CD14-positive monocyte (primary cell): ENCODE measurements at regions not wholly inside any gene's neighbourhood (a gene's known extent, or its start where the extent isn't known, plus 50 kb on each side); places are given as distances from the start of the nearest gene placed in this dataset.
"Not testable (repeated sequence)": the region's sequence is repeated elsewhere in the genome, so short reads cannot be mapped to it uniquely, and the experiment has no call there.

Source experiments
- DNase-seq, 3 donors: peaks; one replicate each; pipeline ENCODE4 v3.0.0-alpha.2; 2011 to 2022
- H2AFZ ChIP-seq: 2 replicates; pipeline ENCODE4 v1.6.0; 2012; ENCODE audit warnings: mild to moderate bottlenecking, low read depth, low read length, inconsistent platforms; ENCODE audit not compliant: insufficient read depth, poor library complexity, severe bottlenecking
- H3K27ac ChIP-seq, 2 donors: 1 replicate in 1 of 2; 2 replicates in 1 of 2; pipeline ENCODE4 v1.5.1; 2012 to 2013; ENCODE audit warnings: low read length in 2 of 2, control low read depth in 1 of 2, inconsistent platforms in 1 of 2, low read depth in 1 of 2, mild to moderate bottlenecking in 1 of 2
- H3K27me3 ChIP-seq, 2 donors: one replicate each; pipeline versions ENCODE4 v1.6.0 to v1.6.1; 2011 to 2013; ENCODE audit warnings: low read length in 2 of 2; ENCODE audit not compliant: control insufficient read depth in 2 of 2, insufficient read depth in 2 of 2
- H3K36me3 ChIP-seq, 2 donors: replicated peaks in 1 of 2; 1 replicate in 1 of 2; 2 replicates in 1 of 2; pipeline versions ENCODE4 v1.5.1 to v1.6.1; 2012 to 2013; ENCODE audit warnings: low read length in 2 of 2, control low read depth in 1 of 2, inconsistent platforms in 1 of 2, mild to moderate bottlenecking in 1 of 2; ENCODE audit not compliant: insufficient read depth in 2 of 2, control insufficient read depth in 1 of 2
- H3K4me1 ChIP-seq, 2 donors: 1 replicate in 1 of 2; 2 replicates in 1 of 2; pipeline versions ENCODE4 v1.5.1 to v1.6.1; 2012 to 2013; ENCODE audit warnings: low read length in 2 of 2, control low read depth in 1 of 2, inconsistent platforms in 1 of 2, mild to moderate bottlenecking in 1 of 2, moderate library complexity in 1 of 2; ENCODE audit not compliant: insufficient read depth in 2 of 2, control insufficient read depth in 1 of 2
- H3K4me2 ChIP-seq: replicated peaks from 2 replicates; pipeline ENCODE3; 2012; ENCODE audit warnings: low read length, moderate library complexity, mild to moderate bottlenecking; ENCODE audit not compliant: poor library complexity, severe bottlenecking; ENCODE audit errors: extremely low read depth
- H3K4me3 ChIP-seq, 3 experiments: fragments of 200-600 bp in 1 of 3; sonication (generic) in 1 of 3; replicated peaks in 1 of 3; 1 replicate in 2 of 3; 2 replicates in 1 of 3; pipeline ENCODE4 v1.5.1; 2011 to 2013; ENCODE audit warnings: low read length in 3 of 3, mild to moderate bottlenecking in 3 of 3, control low read depth in 2 of 3, low read depth in 2 of 3, inconsistent platforms in 1 of 3, moderate library complexity in 1 of 3
- H3K79me2 ChIP-seq: 2 replicates; pipeline ENCODE4 v1.6.0; 2012; ENCODE audit warnings: mild to moderate bottlenecking, control low read depth, inconsistent platforms, low read length, moderate library complexity; ENCODE audit not compliant: insufficient read depth
- H3K9ac ChIP-seq: 2 replicates; pipeline ENCODE4 v1.6.0; 2017; ENCODE audit warnings: low read length, mild to moderate bottlenecking; ENCODE audit not compliant: insufficient read depth, poor library complexity, severe bottlenecking
- H3K9me3 ChIP-seq, 2 donors: replicated peaks in 1 of 2; 1 replicate in 1 of 2; 2 replicates in 1 of 2; pipeline versions ENCODE4 v1.5.1 to v1.6.1; 2012 to 2013; ENCODE audit warnings: low read length in 2 of 2, control low read depth in 1 of 2; ENCODE audit not compliant: control insufficient read depth in 1 of 2, insufficient read depth in 1 of 2
- H4K20me1 ChIP-seq: 2 replicates; pipeline ENCODE4 v1.6.0; 2012; ENCODE audit warnings: mild to moderate bottlenecking, low read length, control low read depth, moderate library complexity; ENCODE audit not compliant: insufficient read depth
- H3K27ac Mint-ChIP-seq, 7 donors: one replicate each; pipeline ENCODE4 v1.8.0; 2020; ENCODE audit warnings: mild to moderate bottlenecking in 7 of 7, mixed read lengths in 7 of 7, moderate library complexity in 6 of 7, inconsistent platforms in 2 of 7
- H3K27me3 Mint-ChIP-seq, 3 donors: one replicate each; pipeline ENCODE4 v1.8.0; 2021 to 2022; ENCODE audit warnings: low read depth in 3 of 3, mild to moderate bottlenecking in 3 of 3, mixed read lengths in 3 of 3, moderate library complexity in 3 of 3, inconsistent platforms in 1 of 3
- H3K36me3 Mint-ChIP-seq, 2 donors: one replicate each; pipeline ENCODE4 v1.8.0; 2020; ENCODE audit warnings: mixed read lengths in 2 of 2, inconsistent platforms in 1 of 2, mild to moderate bottlenecking in 1 of 2
- H3K4me1 Mint-ChIP-seq: one replicate; pipeline ENCODE4 v1.8.0; 2020; ENCODE audit warnings: mild to moderate bottlenecking, mixed read lengths
- H3K4me3 Mint-ChIP-seq, 2 donors: one replicate each; pipeline ENCODE4 v1.8.0; 2020; ENCODE audit warnings: mild to moderate bottlenecking in 2 of 2, mixed read lengths in 2 of 2, moderate library complexity in 1 of 2
- H3K9me3 Mint-ChIP-seq, 7 donors: one replicate each; pipeline ENCODE4 v1.8.0; 2020 to 2022; ENCODE audit warnings: mixed read lengths in 7 of 7, mild to moderate bottlenecking in 6 of 7, moderate library complexity in 6 of 7, inconsistent platforms in 2 of 7
- WGBS: methylation state at CpG from one replicate; pipeline ENCODE4 v1.1.5; 2013; ENCODE audit warnings: missing lambda C conversion rate; ENCODE audit not compliant: insufficient coverage; 5-methylcytosine and 5-hydroxymethylcytosine counted together
- intact Hi-C, 2 donors: fragments of 100-400 bp; cut with micrococcal nuclease; formaldehyde crosslinking; loops; one replicate each; pipeline versions ENCODE4 v1.15.0 to v1.15.1; 2023
- TF ChIP-seq, protein P1 (sequence below): fragments of 200-600 bp; IDR thresholded peaks from one replicate; pipeline ENCODE4 v1.8.0; 2022; ENCODE audit warnings: antibody characterized with exemption, mild to moderate bottlenecking

DNA sequence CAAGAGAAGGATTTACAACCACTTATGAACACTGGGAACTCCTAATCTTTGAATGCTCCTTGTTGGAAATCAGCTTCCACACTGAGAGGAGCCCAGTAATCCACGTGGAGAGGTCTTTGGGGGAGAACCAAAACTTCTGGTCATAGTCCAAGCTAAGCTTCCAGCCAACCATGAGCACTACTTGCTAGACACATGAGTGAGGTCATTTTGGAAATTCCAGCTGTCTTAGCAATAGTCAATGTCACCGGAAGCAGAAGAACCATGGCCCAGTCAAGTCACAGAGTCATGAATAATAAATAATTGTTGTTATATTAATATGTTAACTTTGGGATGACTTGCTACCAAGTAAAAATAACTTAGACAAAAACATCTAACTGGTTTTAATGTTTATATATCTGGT lies 324.9 kb upstream of the SGCG start:
- no peak overlapping the region for H3K4me3 Mint-ChIP-seq
- no peaks in the 10 kb centered on the region for H3K27me3 ChIP-seq
- no peak overlapping the region for H3K27ac ChIP-seq
- H3K27ac Mint-ChIP-seq: no peak overlapping the region
- H3K9me3 Mint-ChIP-seq: peaks cover 2 to 19% (median 7%) of the 10 kb centered on the region in 7 donors
- no CpG with 5 or more reads among the region's 2 CpGs for WGBS
- H3K36me3 Mint-ChIP-seq: no peaks in the 10 kb centered on the region
- TF ChIP-seq, protein P1, sequence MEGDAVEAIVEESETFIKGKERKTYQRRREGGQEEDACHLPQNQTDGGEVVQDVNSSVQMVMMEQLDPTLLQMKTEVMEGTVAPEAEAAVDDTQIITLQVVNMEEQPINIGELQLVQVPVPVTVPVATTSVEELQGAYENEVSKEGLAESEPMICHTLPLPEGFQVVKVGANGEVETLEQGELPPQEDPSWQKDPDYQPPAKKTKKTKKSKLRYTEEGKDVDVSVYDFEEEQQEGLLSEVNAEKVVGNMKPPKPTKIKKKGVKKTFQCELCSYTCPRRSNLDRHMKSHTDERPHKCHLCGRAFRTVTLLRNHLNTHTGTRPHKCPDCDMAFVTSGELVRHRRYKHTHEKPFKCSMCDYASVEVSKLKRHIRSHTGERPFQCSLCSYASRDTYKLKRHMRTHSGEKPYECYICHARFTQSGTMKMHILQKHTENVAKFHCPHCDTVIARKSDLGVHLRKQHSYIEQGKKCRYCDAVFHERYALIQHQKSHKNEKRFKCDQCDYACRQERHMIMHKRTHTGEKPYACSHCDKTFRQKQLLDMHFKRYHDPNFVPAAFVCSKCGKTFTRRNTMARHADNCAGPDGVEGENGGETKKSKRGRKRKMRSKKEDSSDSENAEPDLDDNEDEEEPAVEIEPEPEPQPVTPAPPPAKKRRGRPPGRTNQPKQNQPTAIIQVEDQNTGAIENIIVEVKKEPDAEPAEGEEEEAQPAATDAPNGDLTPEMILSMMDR: no peak
- DNase-seq: no peak
- H2AFZ ChIP-seq: no peak overlapping the region
- no peaks in the 10 kb centered on the region for H3K27me3 Mint-ChIP-seq
- no peaks in the 10 kb centered on the region for H3K79me2 ChIP-seq
- no peaks in the 10 kb centered on the region for H4K20me1 ChIP-seq
- no peak overlapping the region for H3K4me3 ChIP-seq
- peaks cover 0 to 10% of the 10 kb centered on the region in 2 donors for H3K9me3 ChIP-seq
- no peak overlapping the region for H3K9ac ChIP-seq
- H3K4me2 ChIP-seq: no peak overlapping the region
- no peaks in the 10 kb centered on the region for H3K4me1 Mint-ChIP-seq
- no peaks in the 10 kb centered on the region for H3K36me3 ChIP-seq
- no peaks in the 10 kb centered on the region for H3K4me1 ChIP-seq
- intact Hi-C loops: no loop called here

DNA sequence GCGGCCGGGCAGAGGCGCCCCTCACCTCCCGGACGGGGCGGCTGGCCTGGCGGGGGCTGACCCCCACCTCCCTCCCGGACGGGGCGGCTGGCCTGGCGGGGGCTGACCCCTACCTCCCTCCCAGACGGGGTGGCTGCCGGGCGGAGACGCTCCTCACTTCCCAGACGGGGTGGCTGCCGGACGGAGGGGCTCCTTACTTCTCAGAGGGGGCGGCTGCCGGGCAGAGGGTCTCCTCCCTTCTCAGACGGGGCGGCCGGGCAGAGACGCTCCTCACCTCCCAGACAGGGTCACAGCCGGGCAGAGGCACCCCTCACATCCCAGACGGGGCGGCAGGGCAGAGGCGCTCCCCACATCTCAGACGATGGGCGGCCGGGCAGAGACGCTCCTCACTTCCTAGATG lies 321.8 kb upstream of the SGCG start:
- H3K9ac ChIP-seq, H3K36me3 ChIP-seq, H3K27me3 Mint-ChIP-seq, H3K27ac Mint-ChIP-seq, H3K27me3 ChIP-seq, H3K4me1 Mint-ChIP-seq, H3K4me1 ChIP-seq, H3K79me2 ChIP-seq, H3K36me3 Mint-ChIP-seq, DNase-seq, H3K27ac ChIP-seq, H3K4me3 ChIP-seq, H4K20me1 ChIP-seq, H3K4me3 Mint-ChIP-seq, H3K4me2 ChIP-seq, H2AFZ ChIP-seq, intact Hi-C loops: not testable (repeated sequence)
- peaks cover 2 to 21% (median 10%) of the 10 kb centered on the region in 7 donors for H3K9me3 Mint-ChIP-seq
- WGBS: 97% methylated on average over 6 of the region's 32 CpGs
- H3K9me3 ChIP-seq: peaks cover 0 to 10% of the 10 kb centered on the region in 2 donors

GRCh38 chr13:22859411-22859810 lies 321.4 kb upstream of the SGCG start:
- H3K4me2 ChIP-seq, H3K36me3 Mint-ChIP-seq, H3K4me3 Mint-ChIP-seq, H4K20me1 ChIP-seq, H3K27ac ChIP-seq, H3K36me3 ChIP-seq, H3K4me1 ChIP-seq, H2AFZ ChIP-seq, H3K27me3 Mint-ChIP-seq, intact Hi-C loops, H3K9ac ChIP-seq, H3K4me1 Mint-ChIP-seq, H3K27me3 ChIP-seq, H3K27ac Mint-ChIP-seq, H3K79me2 ChIP-seq, H3K4me3 ChIP-seq, DNase-seq: not testable (repeated sequence)
- H3K9me3 Mint-ChIP-seq: peaks cover 2 to 25% (median 9%) of the 10 kb centered on the region in 7 donors
- peaks cover 0 to 10% of the 10 kb centered on the region in 2 donors for H3K9me3 ChIP-seq
- 89% methylated on average over 19 of the region's 21 CpGs for WGBS
